ENCODE measurements at regions not wholly inside any gene's neighbourhood (a gene's known extent, or its start where the extent isn't known, plus 50 kb on each side); places are given as distances from the start of the nearest gene placed in this dataset.

- POLR2A ChIA-PET: no interaction called here
Measured at GRCh38 chr16:6918646-6919045, 414.0 kb upstream of the RBFOX1 start.

GRCh38 chr16:6916946-6917345 lies 415.7 kb upstream of the RBFOX1 start:
- CTCF ChIA-PET: no interaction called here
- POLR2A ChIA-PET: no interaction called here
- no peak overlapping the region for H3K4me3 ChIP-seq (ENCODE audit: low read depth, low read length)
- DNase-seq (ENCODE audit: low read depth, low spot score): no peak
- TF ChIP-seq CTCF (IDR thresholded peaks at IDR 0.05; ENCODE audit: insufficient read depth, low read length, missing control alignments): no peak

More at GRCh38 chr16:6918646-6919045, 414.0 kb upstream of the RBFOX1 start:
- no peak for DNase-seq (ENCODE audit: low read depth, low spot score)
- CTCF ChIA-PET: no interaction called here
- no peak for TF ChIP-seq CTCF (IDR thresholded peaks at IDR 0.05; ENCODE audit: insufficient read depth, low read length, missing control alignments)
- H3K4me3 ChIP-seq (ENCODE audit: low read depth, low read length): no peak overlapping the region

- ChIA-PET CTCF (no interaction called here), POLR2A (no interaction called here)
- no peak overlapping the region for H3K4me3 ChIP-seq (ENCODE audit: low read depth, low read length)
- DNase-seq (ENCODE audit: low read depth, low spot score): no peak
- TF ChIP-seq CTCF (IDR thresholded peaks at IDR 0.05; ENCODE audit: insufficient read depth, low read length, missing control alignments): no peak
Measured at GRCh38 chr16:6913566-6913965, 419.1 kb upstream of the RBFOX1 start.

GRCh38 chr16:6910301-6910700 lies 422.3 kb upstream of the RBFOX1 start:
- no peak overlapping the region for H3K4me3 ChIP-seq (ENCODE audit: low read depth, low read length)
- TF ChIP-seq CTCF (IDR thresholded peaks at IDR 0.05; ENCODE audit: insufficient read depth, low read length, missing control alignments): no peak
- CTCF ChIA-PET: no interaction called here
- DNase-seq (ENCODE audit: low read depth, low spot score): no peak
- POLR2A ChIA-PET: no interaction called here

- CTCF ChIA-PET: no interaction called here
- POLR2A ChIA-PET: no interaction called here
- DNase-seq (ENCODE audit: low read depth, low spot score): no peak
- TF ChIP-seq CTCF (IDR thresholded peaks at IDR 0.05; ENCODE audit: insufficient read depth, low read length, missing control alignments): no peak
- H3K4me3 ChIP-seq (ENCODE audit: low read depth, low read length): no peak overlapping the region
Measured at GRCh38 chr16:6905601-6906000, 427.0 kb upstream of the RBFOX1 start.

GRCh38 chr16:6903671-6904070 lies 429.0 kb upstream of the RBFOX1 start:
- DNase-seq (ENCODE audit: low read depth, low spot score): no peak
- ChIA-PET POLR2A (no interaction called here), CTCF (no interaction called here)
- no peak for TF ChIP-seq CTCF (IDR thresholded peaks at IDR 0.05; ENCODE audit: insufficient read depth, low read length, missing control alignments)
- no peak overlapping the region for H3K4me3 ChIP-seq (ENCODE audit: low read depth, low read length)

Measured in AG04449 (cell line).